ENCODE measurements at regions not wholly inside any gene's neighbourhood (a gene's known extent, or its start where the extent isn't known, plus 50 kb on each side); places are given as distances from the start of the nearest gene placed in this dataset.

DNA sequence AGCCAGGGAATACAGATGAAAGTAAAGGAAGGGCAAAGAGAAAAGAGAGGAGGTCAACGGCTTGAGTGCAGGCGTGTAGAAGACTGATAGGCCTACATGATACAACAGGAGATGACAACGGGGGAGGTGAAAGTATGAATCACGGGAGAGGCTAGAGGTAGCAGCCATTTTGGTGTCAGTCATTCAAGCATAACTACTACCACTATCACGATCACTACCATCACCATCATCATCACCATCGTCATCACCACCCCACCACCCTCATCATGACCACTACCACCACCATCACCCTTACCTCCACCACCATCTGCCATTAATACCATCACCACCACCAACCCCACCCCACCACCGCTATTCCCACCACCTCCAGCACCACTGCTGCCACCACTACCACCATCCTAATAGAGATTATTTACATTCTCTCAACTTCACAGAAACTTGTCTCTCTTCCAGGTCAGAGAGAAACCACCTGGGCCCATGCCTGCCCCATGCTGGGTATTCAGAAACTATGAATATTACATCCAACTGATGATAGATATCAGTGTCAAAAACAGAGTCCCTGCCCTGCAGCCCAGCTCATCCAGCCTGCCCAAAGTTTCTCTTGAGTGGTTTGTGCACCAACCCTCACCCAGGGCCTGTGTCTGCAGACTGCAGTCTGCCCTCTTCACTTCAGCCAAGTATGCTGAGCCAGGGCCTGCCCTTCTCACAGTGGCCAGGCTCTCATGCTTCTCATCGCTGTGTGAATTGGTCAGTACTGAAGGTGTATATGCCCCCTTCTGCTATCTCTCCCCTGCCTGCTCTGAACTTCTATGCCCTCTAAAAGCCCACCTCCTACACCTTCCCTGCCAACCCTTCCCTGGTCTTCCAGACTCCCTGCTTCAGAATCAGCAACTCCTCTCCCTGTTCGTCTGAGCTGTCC is 215.6 kb upstream of the TLE3 start:
- DNase-seq, result no peak
- Histone ChIP-seq H3K36me3 (no peaks in the 10 kb centered on the region), H3K9me3 (no peaks in the 10 kb centered on the region), H3K4me3 (no peak overlapping the region), H3K4me1 (no peaks in the 10 kb centered on the region), H3K27me3 (no peaks in the 10 kb centered on the region), H3K27ac (no peak overlapping the region)
- WGBS (ENCODE audit: insufficient coverage, low coverage, low lambda C conversion rate, missing lambda C conversion rate), result 84% methylated on average over 7 of the region's 9 CpGs
- intact Hi-C loops (cut with DNase I), result no loop called here
- ATAC-seq, result no peak
- TF ChIP-seq POLR2A (IDR thresholded peaks at IDR 0.05), result no peak
- TF ChIP-seq, protein P1, sequence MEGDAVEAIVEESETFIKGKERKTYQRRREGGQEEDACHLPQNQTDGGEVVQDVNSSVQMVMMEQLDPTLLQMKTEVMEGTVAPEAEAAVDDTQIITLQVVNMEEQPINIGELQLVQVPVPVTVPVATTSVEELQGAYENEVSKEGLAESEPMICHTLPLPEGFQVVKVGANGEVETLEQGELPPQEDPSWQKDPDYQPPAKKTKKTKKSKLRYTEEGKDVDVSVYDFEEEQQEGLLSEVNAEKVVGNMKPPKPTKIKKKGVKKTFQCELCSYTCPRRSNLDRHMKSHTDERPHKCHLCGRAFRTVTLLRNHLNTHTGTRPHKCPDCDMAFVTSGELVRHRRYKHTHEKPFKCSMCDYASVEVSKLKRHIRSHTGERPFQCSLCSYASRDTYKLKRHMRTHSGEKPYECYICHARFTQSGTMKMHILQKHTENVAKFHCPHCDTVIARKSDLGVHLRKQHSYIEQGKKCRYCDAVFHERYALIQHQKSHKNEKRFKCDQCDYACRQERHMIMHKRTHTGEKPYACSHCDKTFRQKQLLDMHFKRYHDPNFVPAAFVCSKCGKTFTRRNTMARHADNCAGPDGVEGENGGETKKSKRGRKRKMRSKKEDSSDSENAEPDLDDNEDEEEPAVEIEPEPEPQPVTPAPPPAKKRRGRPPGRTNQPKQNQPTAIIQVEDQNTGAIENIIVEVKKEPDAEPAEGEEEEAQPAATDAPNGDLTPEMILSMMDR (IDR thresholded peaks at IDR 0.05), result no peak

- H3K9me3 ChIP-seq, result no peaks in the 10 kb centered on the region
- no peak overlapping the region for H3K4me3 ChIP-seq
- DNase-seq (no peak), ATAC-seq (no peak)
- intact Hi-C loops (cut with DNase I), result no loop called here
- WGBS (ENCODE audit: insufficient coverage, low coverage, low lambda C conversion rate, missing lambda C conversion rate), result 83% methylated on average over 1 of the region's 1 CpG
- TF ChIP-seq POLR2A (IDR thresholded peaks at IDR 0.05), result no peak
- TF ChIP-seq, protein P1 (IDR thresholded peaks at IDR 0.05), result no peak
- H3K36me3 ChIP-seq, result no peaks in the 10 kb centered on the region
- H3K27me3 ChIP-seq, result no peaks in the 10 kb centered on the region
- H3K27ac ChIP-seq, result no peak overlapping the region
- no peaks in the 10 kb centered on the region for H3K4me1 ChIP-seq
Observed at GRCh38 chr15:70311821-70312220, 214.1 kb upstream of the TLE3 start.

- TF ChIP-seq POLR2A (IDR thresholded peaks at IDR 0.05), result no peak
- TF ChIP-seq, protein P1 (IDR thresholded peaks at IDR 0.05), result no peak
- DNase-seq, result no peak
- Histone ChIP-seq H3K27me3 (no peaks in the 10 kb centered on the region), H3K27ac (no peak overlapping the region), H3K4me1 (no peaks in the 10 kb centered on the region), H3K9me3 (no peaks in the 10 kb centered on the region), H3K4me3 (no peak overlapping the region), H3K36me3 (no peaks in the 10 kb centered on the region)
- intact Hi-C loops (cut with DNase I), result no loop called here
- ATAC-seq, result no peak
- WGBS (ENCODE audit: insufficient coverage, low coverage, low lambda C conversion rate, missing lambda C conversion rate), result 6% methylated on average over 2 of the region's 4 CpGs
Observed at GRCh38 chr15:70309716-70310115, 212.0 kb upstream of the TLE3 start.

- no peaks in the 10 kb centered on the region for H3K27me3 ChIP-seq
- H3K4me1 ChIP-seq, result no peaks in the 10 kb centered on the region
- intact Hi-C loops (cut with DNase I), result no loop called here
- H3K9me3 ChIP-seq, result no peaks in the 10 kb centered on the region
- H3K27ac ChIP-seq, result no peak overlapping the region
- TF ChIP-seq, protein P1 (IDR thresholded peaks at IDR 0.05), result no peak
- no peak for TF ChIP-seq POLR2A (IDR thresholded peaks at IDR 0.05)
- no peaks in the 10 kb centered on the region for H3K36me3 ChIP-seq
- DNase-seq (no peak), ATAC-seq (no peak)
- 82% methylated on average over 9 of the region's 9 CpGs for WGBS (ENCODE audit: insufficient coverage, low coverage, low lambda C conversion rate, missing lambda C conversion rate)
- no peak overlapping the region for H3K4me3 ChIP-seq
Observed at GRCh38 chr15:70308735-70309434, 211.2 kb upstream of the TLE3 start.
